Natural killer cell (primary cell): ENCODE measurements at regions not wholly inside any gene's neighbourhood (a gene's known extent, or its start where the extent isn't known, plus 50 kb on each side); places are given as distances from the start of the nearest gene placed in this dataset.

Experiments used
- ATAC-seq, 3 donors: fragments of 150-1000 bp in 2 of 3; fragments of 200-7000 bp in 1 of 3; cut with Tn5 transposase; 1 replicate in 1 of 3; 2 replicates in 2 of 3; pipeline ENCODE4 v1.10.0; 2021; ENCODE audit warnings: mild to moderate bottlenecking in 2 of 3, moderate library complexity in 2 of 3
- DNase-seq, 2 donors: peaks; one replicate each; pipeline versions ENCODE4 v3.0.0 to v3.0.0-alpha.2; 2013 to 2021; ENCODE audit warnings: mixed read lengths in 1 of 2
- H3K27ac ChIP-seq: one replicate; pipeline ENCODE4 v1.5.1; 2013; ENCODE audit warnings: mild to moderate bottlenecking, low read length
- H3K27me3 ChIP-seq: one replicate; pipeline ENCODE4 v1.6.1; 2013; ENCODE audit warnings: low read length; ENCODE audit not compliant: control insufficient read depth, insufficient read depth
- H3K36me3 ChIP-seq: one replicate; pipeline ENCODE4 v1.6.1; 2013; ENCODE audit warnings: low read length; ENCODE audit not compliant: control insufficient read depth, insufficient read depth
- H3K4me1 ChIP-seq: one replicate; pipeline ENCODE4 v1.6.1; 2013; ENCODE audit warnings: low read length; ENCODE audit not compliant: control insufficient read depth, insufficient read depth
- H3K4me3 ChIP-seq: one replicate; pipeline ENCODE4 v1.5.1; 2013; ENCODE audit warnings: low read length
- H3K9me3 ChIP-seq: one replicate; pipeline ENCODE4 v1.6.1; 2013; ENCODE audit warnings: low read length; ENCODE audit not compliant: control insufficient read depth, insufficient read depth
- H3K27ac Mint-ChIP-seq, 2 donors: one replicate each; pipeline ENCODE4 v1.8.0; 2022; ENCODE audit warnings: mild to moderate bottlenecking in 2 of 2, mixed read lengths in 2 of 2, moderate library complexity in 1 of 2
- H3K27me3 Mint-ChIP-seq, 2 donors: one replicate each; pipeline ENCODE4 v1.8.0; 2022; ENCODE audit warnings: low read depth in 2 of 2, mixed read lengths in 2 of 2
- H3K36me3 Mint-ChIP-seq: one replicate; pipeline ENCODE4 v1.8.0; 2022; ENCODE audit warnings: mixed read lengths
- H3K4me1 Mint-ChIP-seq, 2 donors: one replicate each; pipeline ENCODE4 v1.8.0; 2022; ENCODE audit warnings: mixed read lengths in 2 of 2
- H3K4me3 Mint-ChIP-seq: one replicate; pipeline ENCODE4 v1.8.0; 2022; ENCODE audit warnings: mild to moderate bottlenecking, moderate library complexity, mixed read lengths
- H3K9me3 Mint-ChIP-seq, 2 donors: one replicate each; pipeline ENCODE4 v1.8.0; 2022; ENCODE audit warnings: mixed read lengths in 2 of 2
- WGBS: methylation state at CpG from one replicate; pipeline ENCODE4 v1.1.7; 2013; ENCODE audit warnings: missing lambda C conversion rate; ENCODE audit not compliant: insufficient coverage; 5-methylcytosine and 5-hydroxymethylcytosine counted together
- intact Hi-C: fragments of 100-400 bp; cut with micrococcal nuclease; formaldehyde crosslinking; loops from one replicate; pipeline ENCODE4 v1.14.2; 2022
- TF ChIP-seq, protein P1 (sequence below): fragments of 200-600 bp; IDR thresholded peaks from one replicate; pipeline ENCODE4 v1.8.0; 2022; ENCODE audit warnings: antibody characterized with exemption

DNA sequence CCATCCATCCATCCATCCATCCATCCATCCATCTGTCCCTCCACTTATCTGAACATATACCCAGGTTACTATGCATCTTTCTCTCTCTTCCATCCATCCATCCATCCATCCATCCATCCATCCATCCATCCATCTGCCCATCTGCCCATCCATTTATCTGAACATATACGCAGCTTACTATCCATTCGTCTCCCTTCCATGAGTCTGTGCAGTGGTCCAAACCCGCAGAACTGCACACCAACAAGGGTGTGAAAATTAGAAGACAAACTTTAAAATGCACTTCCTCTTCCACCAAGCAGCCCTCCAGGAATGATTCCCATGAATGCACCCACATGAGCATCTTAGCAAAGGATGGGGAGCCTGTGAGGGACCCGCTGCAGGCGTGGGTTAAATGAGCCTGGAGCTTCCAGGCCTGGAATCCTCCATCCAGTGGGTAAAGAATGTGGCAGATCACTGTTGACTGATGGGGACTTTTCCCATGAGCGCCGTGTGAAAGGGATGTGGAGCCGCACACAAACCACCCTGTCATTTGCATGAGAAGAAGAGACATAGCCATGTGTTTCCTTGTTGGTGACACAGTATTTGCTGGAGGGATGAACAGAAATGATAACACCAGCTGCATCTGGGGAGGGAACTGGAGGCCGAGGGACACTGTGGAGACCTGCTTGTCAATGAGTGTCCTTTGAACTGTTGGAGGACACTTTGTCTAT, 376.6 kb downstream of the ADGRD1 start:
- Mint-ChIP-seq H3K9me3 (no peaks in the 10 kb centered on the region), H3K36me3 (no peaks in the 10 kb centered on the region), H3K4me1 (peaks cover 0 to 6% of the 10 kb centered on the region in 2 donors), H3K27ac (no peak overlapping the region), H3K27me3 (peaks cover 0 to 3% of the 10 kb centered on the region in 2 donors), H3K4me3 (no peak overlapping the region)
- 91% methylated on average over 9 of the region's 9 CpGs for WGBS
- H3K4me1 ChIP-seq: no peaks in the 10 kb centered on the region
- no peak overlapping the region for H3K4me3 ChIP-seq
- DNase-seq: no peak
- no peak overlapping the region for H3K27ac ChIP-seq
- TF ChIP-seq, protein P1, sequence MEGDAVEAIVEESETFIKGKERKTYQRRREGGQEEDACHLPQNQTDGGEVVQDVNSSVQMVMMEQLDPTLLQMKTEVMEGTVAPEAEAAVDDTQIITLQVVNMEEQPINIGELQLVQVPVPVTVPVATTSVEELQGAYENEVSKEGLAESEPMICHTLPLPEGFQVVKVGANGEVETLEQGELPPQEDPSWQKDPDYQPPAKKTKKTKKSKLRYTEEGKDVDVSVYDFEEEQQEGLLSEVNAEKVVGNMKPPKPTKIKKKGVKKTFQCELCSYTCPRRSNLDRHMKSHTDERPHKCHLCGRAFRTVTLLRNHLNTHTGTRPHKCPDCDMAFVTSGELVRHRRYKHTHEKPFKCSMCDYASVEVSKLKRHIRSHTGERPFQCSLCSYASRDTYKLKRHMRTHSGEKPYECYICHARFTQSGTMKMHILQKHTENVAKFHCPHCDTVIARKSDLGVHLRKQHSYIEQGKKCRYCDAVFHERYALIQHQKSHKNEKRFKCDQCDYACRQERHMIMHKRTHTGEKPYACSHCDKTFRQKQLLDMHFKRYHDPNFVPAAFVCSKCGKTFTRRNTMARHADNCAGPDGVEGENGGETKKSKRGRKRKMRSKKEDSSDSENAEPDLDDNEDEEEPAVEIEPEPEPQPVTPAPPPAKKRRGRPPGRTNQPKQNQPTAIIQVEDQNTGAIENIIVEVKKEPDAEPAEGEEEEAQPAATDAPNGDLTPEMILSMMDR: no peak
- ATAC-seq: no peak
- no peaks in the 10 kb centered on the region for H3K27me3 ChIP-seq
- no peaks in the 10 kb centered on the region for H3K9me3 ChIP-seq
- H3K36me3 ChIP-seq: no peaks in the 10 kb centered on the region
- intact Hi-C loops: no loop called here

DNA sequence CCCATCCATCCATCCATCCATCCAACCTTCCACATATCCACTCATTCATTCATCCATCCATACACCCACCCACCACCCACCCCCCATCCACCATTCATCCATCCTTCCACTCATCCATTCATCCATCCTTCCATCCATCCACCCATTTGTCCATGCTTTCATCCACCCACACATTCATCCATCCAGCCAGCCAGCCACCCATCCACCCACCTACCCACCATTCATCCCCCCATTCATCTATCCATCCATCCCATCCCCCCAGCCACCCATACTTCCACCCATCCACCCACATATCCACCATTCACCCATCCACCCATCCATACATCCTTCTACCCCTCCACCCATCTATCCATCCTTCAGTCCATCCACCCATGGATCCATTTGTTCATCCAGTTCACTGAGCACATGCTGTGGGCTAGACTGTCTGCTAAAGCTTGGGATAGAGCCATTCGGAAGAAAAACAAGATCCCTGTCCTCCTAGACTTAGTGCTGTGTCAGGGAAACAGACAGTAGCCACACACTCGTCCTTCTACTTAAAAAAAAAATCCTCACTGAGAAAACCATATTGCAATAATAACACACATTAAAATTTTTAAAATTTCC, 377.5 kb downstream of the ADGRD1 start:
- Mint-ChIP-seq H3K4me3 (no peak overlapping the region), H3K4me1 (peaks cover 0 to 6% of the 10 kb centered on the region in 2 donors), H3K36me3 (no peaks in the 10 kb centered on the region), H3K27me3 (peaks cover 0 to 3% of the 10 kb centered on the region in 2 donors), H3K9me3 (no peaks in the 10 kb centered on the region), H3K27ac (no peak overlapping the region)
- no peak for ATAC-seq
- no peak overlapping the region for H3K4me3 ChIP-seq
- no peak overlapping the region for H3K27ac ChIP-seq
- no peak for DNase-seq
- no peaks in the 10 kb centered on the region for H3K36me3 ChIP-seq
- H3K27me3 ChIP-seq: no peaks in the 10 kb centered on the region
- TF ChIP-seq, protein P1: no peak
- H3K9me3 ChIP-seq: no peaks in the 10 kb centered on the region
- WGBS: 74% methylated on average over 2 of the region's 2 CpGs
- no peaks in the 10 kb centered on the region for H3K4me1 ChIP-seq
- intact Hi-C loops: no loop called here

DNA sequence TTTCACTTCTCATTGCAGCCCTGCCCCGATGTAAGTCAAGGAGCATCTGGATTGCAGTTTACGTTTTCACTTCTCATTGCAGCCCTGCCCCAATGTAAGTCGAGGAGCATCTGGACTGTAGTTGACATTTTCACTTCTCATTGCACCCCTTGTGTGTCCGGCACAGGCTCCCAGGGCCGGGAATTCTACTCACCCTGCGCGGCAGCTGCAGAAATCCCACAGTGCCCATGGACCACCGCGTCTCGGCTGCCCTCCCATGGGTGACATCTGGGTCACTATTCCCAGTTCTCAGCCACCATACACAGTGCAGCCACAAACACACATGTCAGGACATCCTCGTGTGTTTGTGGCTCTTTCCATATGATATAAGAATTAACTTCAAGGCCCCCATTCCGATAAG, 378.5 kb downstream of the ADGRD1 start:
- ATAC-seq (no peak), DNase-seq (no peak)

More for the DNA sequence above, 378.5 kb downstream of the ADGRD1 start:
- 76% methylated on average over 12 of the region's 12 CpGs for WGBS
- TF ChIP-seq, protein P1: no peak
- Histone ChIP-seq H3K4me3 (no peak overlapping the region), H3K27ac (no peak overlapping the region), H3K4me1 (no peaks in the 10 kb centered on the region), H3K9me3 (no peaks in the 10 kb centered on the region), H3K27me3 (no peaks in the 10 kb centered on the region), H3K36me3 (no peaks in the 10 kb centered on the region)
- Mint-ChIP-seq H3K36me3 (no peaks in the 10 kb centered on the region), H3K4me1 (peaks cover 0 to 6% of the 10 kb centered on the region in 2 donors), H3K27me3 (no peaks in the 10 kb centered on the region), H3K4me3 (no peak overlapping the region), H3K27ac (no peak overlapping the region), H3K9me3 (no peaks in the 10 kb centered on the region)
- intact Hi-C loops: no loop called here
